Non-pigmented ciliary epithelial cell (primary cell): ENCODE measurements at regions not wholly inside any gene's neighbourhood (a gene's known extent, or its start where the extent isn't known, plus 50 kb on each side); places are given as distances from the start of the nearest gene placed in this dataset.

Experiments
- DNase-seq: peaks from one replicate; pipeline ENCODE4 v3.0.0-alpha.2; 2010; ENCODE audit warnings: low read depth

DNA sequence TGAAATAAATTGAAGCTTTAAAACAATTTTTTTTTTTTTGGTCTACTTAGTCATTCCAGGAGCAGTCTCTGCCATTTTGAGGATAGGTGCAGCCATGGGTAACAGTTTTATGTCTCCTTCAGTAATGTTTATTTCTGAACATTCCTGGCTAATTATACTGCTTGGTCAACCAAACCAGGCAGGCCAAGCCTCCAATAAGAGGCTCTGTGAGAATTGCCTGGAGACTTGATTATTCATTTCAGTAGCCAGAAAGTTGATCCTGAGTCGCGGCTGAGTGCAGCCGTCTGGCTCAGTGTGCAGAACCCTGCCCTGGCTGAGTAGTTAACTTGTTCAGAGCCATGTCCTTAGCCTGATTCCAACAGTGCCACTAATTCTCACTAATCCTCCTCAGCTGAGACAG is 364.0 kb upstream of the FAT3 start:
- no peak for DNase-seq

- no peak for DNase-seq
These were observed 365.0 kb upstream of the FAT3 start for GRCh38 chr11:91859666-91860065.

DNA sequence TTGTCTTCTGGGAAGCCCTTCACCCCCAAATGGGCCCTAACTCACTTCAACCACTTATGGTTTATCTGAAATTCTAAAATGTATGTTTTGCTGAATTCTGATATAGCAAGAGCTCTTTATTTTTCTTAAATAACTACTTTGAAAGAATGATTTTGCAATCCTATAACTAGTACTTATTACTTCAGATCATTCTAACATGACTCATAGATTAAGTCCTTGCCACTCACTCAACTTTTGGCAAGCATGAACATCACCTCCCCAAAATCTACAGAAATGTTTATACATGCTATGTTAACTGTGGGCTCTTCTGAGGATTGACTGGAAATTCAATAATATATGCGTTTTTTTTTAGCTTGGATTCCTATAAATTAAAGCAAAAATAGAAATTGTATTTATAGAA is 367.4 kb upstream of the FAT3 start:
- no peak for DNase-seq

- no peak for DNase-seq
These were observed 369.8 kb upstream of the FAT3 start for GRCh38 chr11:91854780-91855179.

- no peak for DNase-seq
These were observed 370.4 kb upstream of the FAT3 start for GRCh38 chr11:91854171-91854570.

- DNase-seq, result no peak
These were observed 372.7 kb upstream of the FAT3 start for GRCh38 chr11:91851908-91852307.

- DNase-seq, result no peak
These were observed 373.9 kb upstream of the FAT3 start for GRCh38 chr11:91850533-91851275.

GRCh38 chr11:91850021-91850420 is 374.6 kb upstream of the FAT3 start:
- DNase-seq, result no peak

GRCh38 chr11:91846649-91847048 is 378.0 kb upstream of the FAT3 start:
- DNase-seq, result no peak

DNA sequence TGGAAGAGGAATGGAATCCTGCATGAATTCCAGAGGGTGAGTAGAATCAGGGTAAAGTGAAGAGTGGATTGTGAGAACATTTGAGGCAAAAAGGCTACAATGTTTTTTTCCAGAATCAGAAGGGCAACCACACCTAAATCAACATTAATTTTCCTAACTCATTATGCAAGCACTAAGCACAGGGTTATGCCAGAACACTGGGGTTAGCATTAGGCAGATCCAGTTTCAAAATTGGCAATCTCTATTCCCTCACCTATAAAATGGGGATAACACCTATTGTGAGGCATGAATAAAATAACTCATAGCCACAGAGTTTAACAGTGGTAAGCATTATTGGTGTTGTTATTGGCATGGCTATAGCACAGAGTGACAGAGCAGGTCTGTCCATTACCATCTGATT is 378.6 kb upstream of the FAT3 start:
- DNase-seq, result no peak

- DNase-seq, result no peak
These were observed 383.9 kb upstream of the FAT3 start for GRCh38 chr11:91840640-91841240.

DNA sequence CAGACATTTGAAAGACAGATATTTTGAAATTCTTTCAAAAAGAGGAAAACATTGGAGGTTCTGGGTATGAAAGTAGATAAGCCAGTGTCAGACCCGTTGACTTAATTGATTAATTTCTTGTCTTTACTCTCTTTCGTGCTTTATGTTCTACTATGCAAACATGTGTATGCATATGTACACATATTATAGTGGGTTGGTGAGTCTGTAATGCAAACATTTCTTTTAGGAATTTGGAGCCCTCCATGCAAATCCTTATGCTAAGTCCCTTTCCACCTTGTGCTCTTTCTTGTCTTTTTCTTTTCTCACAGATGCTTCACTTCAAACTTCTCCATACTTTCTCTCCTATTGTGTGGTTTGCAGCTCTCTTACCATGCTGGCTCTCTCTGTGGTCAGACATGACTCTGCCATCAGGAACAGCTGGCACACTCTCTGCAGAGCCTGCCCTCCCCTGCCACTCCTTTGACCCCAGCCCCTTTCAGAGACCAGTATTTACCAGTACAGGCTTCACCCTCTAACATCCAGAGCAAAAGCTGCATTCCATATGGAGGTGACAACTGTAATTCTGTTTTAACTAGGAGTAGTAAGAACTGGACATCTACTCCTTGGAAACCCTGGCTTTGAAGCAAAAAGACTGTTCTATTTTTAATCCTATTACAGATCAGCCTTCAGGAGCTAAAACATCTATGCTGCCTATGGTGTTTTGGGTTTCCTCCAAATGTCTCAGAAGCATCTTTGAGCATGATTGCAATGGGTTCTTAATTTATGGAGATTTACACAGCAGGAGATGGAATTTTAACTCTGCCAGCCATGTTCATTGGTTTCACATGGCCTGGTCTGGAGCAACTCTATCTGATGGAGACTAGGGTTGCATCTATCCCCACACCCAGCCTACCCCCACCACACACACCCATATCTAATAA is 386.9 kb upstream of the FAT3 start:
- DNase-seq, result no peak

- DNase-seq, result no peak
These were observed 389.5 kb upstream of the FAT3 start for GRCh38 chr11:91835051-91835560.

GRCh38 chr11:91828901-91829300 is 395.7 kb upstream of the FAT3 start:
- no peak for DNase-seq

DNA sequence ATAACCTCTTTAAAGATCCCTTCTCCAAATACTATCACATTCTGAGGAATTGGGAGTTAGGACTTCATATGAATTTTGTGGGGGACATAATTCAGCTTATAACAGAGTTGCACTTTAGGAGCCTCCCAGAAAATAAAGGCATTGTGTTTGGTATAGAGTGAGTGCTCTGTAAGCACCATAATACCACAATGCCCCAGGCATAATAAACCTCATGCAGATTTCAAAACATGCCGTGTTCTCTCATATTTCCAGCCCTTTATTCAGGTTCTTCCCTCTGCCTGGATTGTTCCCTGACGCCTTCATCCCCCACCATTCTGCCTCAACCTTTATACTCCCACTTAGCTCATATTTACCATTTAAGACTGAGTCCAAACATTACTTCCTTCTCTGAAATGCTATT is 398.8 kb upstream of the FAT3 start:
- DNase-seq, result no peak

DNA sequence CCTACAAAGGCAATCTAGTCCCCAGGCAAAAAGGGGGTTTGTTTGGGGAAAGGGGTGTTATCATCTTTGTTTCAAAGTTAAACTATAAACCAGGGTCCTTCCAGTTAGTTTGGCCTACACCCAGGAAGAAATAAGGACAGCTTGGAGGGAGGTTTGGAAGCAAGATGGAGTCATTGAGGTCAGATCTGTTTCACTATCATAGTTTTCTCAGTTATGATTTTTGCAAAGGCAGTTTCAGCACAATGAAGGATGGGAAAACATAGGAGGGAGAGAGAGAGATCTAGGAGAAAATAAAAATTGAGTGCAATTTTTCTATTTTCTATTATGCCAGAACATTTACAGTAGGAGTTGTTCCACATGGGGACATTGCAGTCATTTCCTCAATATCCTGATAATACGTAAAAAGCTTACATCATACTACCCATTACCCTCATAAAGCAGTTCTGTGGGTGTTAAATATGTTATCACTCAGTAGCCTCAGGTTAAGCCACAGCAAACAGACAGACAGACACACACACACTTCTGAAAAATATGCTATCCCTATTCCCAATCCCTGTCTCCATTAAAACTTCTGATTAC is 401.3 kb upstream of the FAT3 start:
- no peak for DNase-seq

DNA sequence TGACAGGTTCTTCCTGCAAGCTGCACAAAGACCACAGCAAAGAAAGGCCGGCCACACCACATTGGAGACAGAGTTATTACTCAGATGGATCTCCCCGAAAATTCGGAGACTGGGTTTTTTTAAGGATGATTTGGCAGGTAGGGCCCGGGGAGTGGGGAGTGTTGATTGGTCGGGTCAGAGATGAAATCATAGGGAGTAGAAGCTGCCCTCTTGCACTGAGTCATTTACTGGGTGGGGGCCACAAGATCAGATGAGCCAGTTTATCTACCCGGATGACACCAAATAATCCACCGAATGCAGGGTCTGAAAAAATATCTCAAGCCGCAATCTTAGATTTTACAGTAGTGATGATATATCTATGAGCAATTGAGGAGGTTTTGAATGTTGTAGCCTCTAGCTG is 401.8 kb upstream of the FAT3 start:
- DNase-seq, result no peak

DNA sequence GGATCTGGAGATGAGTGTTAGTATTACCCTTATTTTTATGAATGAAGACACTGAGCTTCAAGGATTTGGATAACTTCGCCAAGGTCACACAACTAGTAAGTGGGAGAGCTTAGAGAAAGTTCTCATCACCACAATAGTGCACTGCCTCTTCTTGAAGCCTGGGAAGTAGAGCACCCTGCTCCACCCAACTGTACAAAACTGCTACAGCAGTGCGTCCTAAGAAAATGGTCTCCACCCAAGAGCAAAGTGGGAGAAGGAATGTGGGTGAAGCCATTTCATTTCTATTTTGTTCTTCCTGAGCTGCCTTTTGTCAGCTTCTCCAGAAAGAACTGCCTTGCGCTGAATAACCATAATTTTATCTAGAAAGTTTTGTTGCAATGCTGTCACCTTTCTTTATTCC is 403.9 kb upstream of the FAT3 start:
- no peak for DNase-seq

DNA sequence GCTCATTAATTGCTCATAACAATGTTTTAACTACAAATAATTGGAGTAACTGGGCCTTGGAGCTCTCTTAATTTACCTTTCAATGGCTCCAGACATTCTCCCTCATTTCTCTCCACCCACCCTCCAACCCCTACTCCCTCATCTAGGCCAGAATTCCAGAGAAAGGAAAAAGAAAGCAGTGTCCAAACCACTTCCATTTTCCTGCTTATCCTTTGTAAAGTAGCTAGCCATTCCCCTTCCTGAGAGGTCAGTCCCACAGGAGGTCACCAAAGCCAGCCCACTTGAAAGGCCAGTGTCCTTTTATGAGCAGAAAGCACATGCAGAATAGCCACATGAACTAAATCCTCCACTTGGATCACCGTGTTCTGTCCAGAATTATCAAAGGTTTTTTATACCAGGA is 404.8 kb upstream of the FAT3 start:
- DNase-seq, result no peak

DNA sequence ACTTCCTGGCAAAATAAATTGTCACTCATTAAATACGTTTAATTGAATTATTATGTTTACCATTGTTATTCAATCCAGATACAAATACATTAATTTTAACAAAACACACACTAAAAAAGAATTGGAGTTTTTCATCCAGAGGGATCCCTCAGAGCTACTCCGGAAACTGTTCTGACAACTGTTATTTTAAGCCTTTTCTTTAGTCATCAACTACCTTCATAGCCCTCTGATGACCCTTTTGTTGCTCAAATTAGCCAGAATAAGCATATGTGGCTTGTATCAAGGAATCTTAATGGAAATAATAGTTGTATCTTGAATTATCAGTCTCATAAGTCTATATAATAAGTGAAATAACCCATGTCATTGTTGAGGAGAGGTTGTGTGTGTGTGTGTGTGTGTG is 405.4 kb upstream of the FAT3 start:
- no peak for DNase-seq

DNA sequence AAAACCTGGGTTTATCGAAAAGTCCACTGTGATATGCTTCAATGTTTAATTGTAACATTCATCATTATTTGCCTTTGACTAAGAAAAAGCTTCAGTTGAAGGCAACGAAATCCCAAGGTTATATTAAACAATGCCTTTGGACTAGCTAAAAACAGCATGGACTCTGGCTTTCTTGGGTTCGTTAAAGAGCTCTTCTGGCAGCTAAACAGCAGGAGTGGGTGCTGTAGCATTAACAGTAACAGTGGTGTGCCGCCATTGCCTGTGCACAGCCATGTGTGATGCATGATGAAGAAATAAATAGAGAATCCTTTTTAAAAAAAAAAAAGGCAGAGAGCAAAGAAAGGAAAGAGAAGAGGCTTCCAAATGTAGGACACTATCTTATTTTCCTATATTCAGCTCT is 406.6 kb upstream of the FAT3 start:
- no peak for DNase-seq

GRCh38 chr11:91813263-91813662 is 411.4 kb upstream of the FAT3 start:
- DNase-seq, result no peak
